Hepatocyte (in vitro differentiated cells): ENCODE measurements at regions not wholly inside any gene's neighbourhood (a gene's known extent, or its start where the extent isn't known, plus 50 kb on each side); places are given as distances from the start of the nearest gene placed in this dataset.

Experiments used
- DNase-seq: peaks from one replicate; pipeline ENCODE4 v3.0.0-alpha.2; 2016; ENCODE audit warnings: low spot score
- H2AFZ ChIP-seq: fragments of 200-600 bp; sonication (generic); 2 replicates; pipeline ENCODE4 v1.6.0; 2016; ENCODE audit warnings: antibody characterized with exemption, mild to moderate bottlenecking
- H3K27ac ChIP-seq: fragments of 200-600 bp; sonication (generic); 2 replicates; pipeline ENCODE4 v1.5.1; 2016; ENCODE audit warnings: mild to moderate bottlenecking
- H3K27me3 ChIP-seq: fragments of 200-600 bp; sonication (generic); 2 replicates; pipeline ENCODE4 v1.6.1; 2016
- H3K36me3 ChIP-seq: fragments of 200-600 bp; sonication (generic); replicated peaks from 2 replicates; pipeline ENCODE4 v1.5.1; 2016; ENCODE audit warnings: low read depth; ENCODE audit not compliant: insufficient read depth
- H3K4me1 ChIP-seq: fragments of 200-600 bp; sonication (generic); 2 replicates; pipeline ENCODE4 v1.5.1; 2016; ENCODE audit warnings: mild to moderate bottlenecking, moderate library complexity; ENCODE audit not compliant: insufficient read depth
- H3K4me2 ChIP-seq: fragments of 200-600 bp; sonication (generic); 2 replicates; pipeline ENCODE4 v1.6.0; 2016
- H3K4me3 ChIP-seq: fragments of 200-600 bp; sonication (generic); 2 replicates; pipeline ENCODE4 v1.5.1; 2016; ENCODE audit warnings: mild to moderate bottlenecking
- H3K79me2 ChIP-seq: fragments of 200-600 bp; sonication (generic); 2 replicates; pipeline ENCODE4 v1.6.0; 2017; ENCODE audit warnings: mild to moderate bottlenecking
- H3K9me2 ChIP-seq: fragments of 200-600 bp; sonication (generic); replicated peaks from 2 replicates; pipeline ENCODE4 v1.6.0; 2017; ENCODE audit warnings: mild to moderate bottlenecking; ENCODE audit not compliant: insufficient read depth
- H3K9me3 ChIP-seq: fragments of 200-600 bp; sonication (generic); 2 replicates; pipeline ENCODE4 v1.5.1; 2016; ENCODE audit warnings: low read depth, mild to moderate bottlenecking
- H4K20me1 ChIP-seq: fragments of 200-600 bp; sonication (generic); 2 replicates; pipeline ENCODE4 v1.6.0; 2016; ENCODE audit warnings: mild to moderate bottlenecking; ENCODE audit not compliant: insufficient read depth, poor library complexity, severe bottlenecking
- EZH2 ChIP-seq: fragments of 200-600 bp; sonication (generic); IDR thresholded peaks from 2 replicates; pipeline ENCODE4 v1.6.1; 2016; ENCODE audit warnings: antibody characterized with exemption, mild to moderate bottlenecking, borderline replicate concordance
- EZH2phosphoT487 ChIP-seq: fragments of 200-600 bp; sonication (generic); IDR thresholded peaks from one replicate; pipeline ENCODE4 v1.6.1; 2018; ENCODE audit warnings: antibody characterized with exemption, mild to moderate bottlenecking, low read depth, moderate library complexity; ENCODE audit not compliant: unreplicated experiment, severe bottlenecking
- WGBS: methylation state at CpG from one replicate; pipeline ENCODE4 v1.1.6; 2016; ENCODE audit warnings: low lambda C conversion rate; ENCODE audit errors: missing lambda C conversion rate; 5-methylcytosine and 5-hydroxymethylcytosine counted together
- TF ChIP-seq, protein P1 (sequence below): fragments of 200-600 bp; sonication (generic); IDR thresholded peaks from 2 replicates; pipeline ENCODE4 v1.5.1; 2016; ENCODE audit warnings: antibody characterized with exemption, mild to moderate bottlenecking; ENCODE audit not compliant: poor library complexity

DNA sequence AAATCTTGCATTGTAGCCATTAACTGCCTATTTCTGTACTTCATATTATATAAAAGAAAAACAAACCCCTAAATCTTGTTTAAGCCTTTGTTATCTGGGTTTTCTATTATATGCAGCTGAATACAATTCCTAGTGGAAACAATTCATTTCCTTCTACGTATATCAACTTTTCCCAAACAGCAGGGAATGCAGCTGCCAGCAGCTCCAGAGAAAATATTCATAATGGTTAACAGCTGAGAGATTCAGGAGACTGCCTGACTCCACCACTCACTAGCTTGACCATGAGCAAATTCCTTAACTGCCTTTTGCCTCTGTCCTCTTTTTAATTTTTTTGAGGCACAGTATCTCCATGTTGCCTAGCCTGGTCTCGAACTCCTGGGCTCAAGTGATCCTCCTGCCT is 146.2 kb downstream of the SPATA18 start:
- 82% methylated on average over 2 of the region's 2 CpGs for WGBS
- Histone ChIP-seq H3K9me2 (no peaks in the 10 kb centered on the region), H3K27ac (no peak overlapping the region), H3K36me3 (no peaks in the 10 kb centered on the region), H3K9me3 (no peaks in the 10 kb centered on the region), H3K79me2 (no peaks in the 10 kb centered on the region), H3K4me2 (no peak overlapping the region), H2AFZ (no peak overlapping the region), H4K20me1 (no peaks in the 10 kb centered on the region), H3K27me3 (no peaks in the 10 kb centered on the region), H3K4me3 (no peak overlapping the region), H3K4me1 (no peaks in the 10 kb centered on the region)
- TF ChIP-seq, protein P1, sequence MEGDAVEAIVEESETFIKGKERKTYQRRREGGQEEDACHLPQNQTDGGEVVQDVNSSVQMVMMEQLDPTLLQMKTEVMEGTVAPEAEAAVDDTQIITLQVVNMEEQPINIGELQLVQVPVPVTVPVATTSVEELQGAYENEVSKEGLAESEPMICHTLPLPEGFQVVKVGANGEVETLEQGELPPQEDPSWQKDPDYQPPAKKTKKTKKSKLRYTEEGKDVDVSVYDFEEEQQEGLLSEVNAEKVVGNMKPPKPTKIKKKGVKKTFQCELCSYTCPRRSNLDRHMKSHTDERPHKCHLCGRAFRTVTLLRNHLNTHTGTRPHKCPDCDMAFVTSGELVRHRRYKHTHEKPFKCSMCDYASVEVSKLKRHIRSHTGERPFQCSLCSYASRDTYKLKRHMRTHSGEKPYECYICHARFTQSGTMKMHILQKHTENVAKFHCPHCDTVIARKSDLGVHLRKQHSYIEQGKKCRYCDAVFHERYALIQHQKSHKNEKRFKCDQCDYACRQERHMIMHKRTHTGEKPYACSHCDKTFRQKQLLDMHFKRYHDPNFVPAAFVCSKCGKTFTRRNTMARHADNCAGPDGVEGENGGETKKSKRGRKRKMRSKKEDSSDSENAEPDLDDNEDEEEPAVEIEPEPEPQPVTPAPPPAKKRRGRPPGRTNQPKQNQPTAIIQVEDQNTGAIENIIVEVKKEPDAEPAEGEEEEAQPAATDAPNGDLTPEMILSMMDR, result no peak
- TF ChIP-seq EZH2 (no peak), EZH2phosphoT487 (no peak)
- no peak for DNase-seq

DNA sequence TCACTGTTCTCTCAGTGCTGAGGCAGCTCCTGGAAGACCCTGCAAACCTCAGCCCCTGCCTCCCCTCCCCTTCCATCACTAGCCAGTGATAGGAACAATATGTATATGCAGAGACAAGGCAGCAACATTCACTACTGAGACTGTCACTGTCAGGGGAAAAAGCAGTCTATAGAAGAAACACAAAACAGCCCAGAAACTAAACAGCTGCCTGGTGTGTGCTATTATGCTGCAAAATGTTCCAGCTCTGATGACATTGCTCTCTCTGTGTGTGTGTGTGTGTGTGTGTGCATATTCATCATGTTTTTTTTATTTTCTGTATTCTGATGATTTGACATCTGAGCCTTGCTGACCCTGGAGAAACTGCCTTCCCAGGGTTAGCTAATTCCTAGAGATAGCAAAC is 147.2 kb downstream of the SPATA18 start:
- Histone ChIP-seq H3K27me3 (no peaks in the 10 kb centered on the region), H3K4me3 (no peak overlapping the region), H3K4me2 (no peak overlapping the region), H2AFZ (no peak overlapping the region), H3K27ac (no peak overlapping the region), H3K4me1 (no peaks in the 10 kb centered on the region), H3K79me2 (no peaks in the 10 kb centered on the region), H4K20me1 (no peaks in the 10 kb centered on the region), H3K9me2 (no peaks in the 10 kb centered on the region), H3K36me3 (no peaks in the 10 kb centered on the region), H3K9me3 (no peaks in the 10 kb centered on the region)
- no peak for DNase-seq
- TF ChIP-seq EZH2, result no peak
- TF ChIP-seq, protein P1, result no peak
- TF ChIP-seq EZH2phosphoT487, result no peak

DNA sequence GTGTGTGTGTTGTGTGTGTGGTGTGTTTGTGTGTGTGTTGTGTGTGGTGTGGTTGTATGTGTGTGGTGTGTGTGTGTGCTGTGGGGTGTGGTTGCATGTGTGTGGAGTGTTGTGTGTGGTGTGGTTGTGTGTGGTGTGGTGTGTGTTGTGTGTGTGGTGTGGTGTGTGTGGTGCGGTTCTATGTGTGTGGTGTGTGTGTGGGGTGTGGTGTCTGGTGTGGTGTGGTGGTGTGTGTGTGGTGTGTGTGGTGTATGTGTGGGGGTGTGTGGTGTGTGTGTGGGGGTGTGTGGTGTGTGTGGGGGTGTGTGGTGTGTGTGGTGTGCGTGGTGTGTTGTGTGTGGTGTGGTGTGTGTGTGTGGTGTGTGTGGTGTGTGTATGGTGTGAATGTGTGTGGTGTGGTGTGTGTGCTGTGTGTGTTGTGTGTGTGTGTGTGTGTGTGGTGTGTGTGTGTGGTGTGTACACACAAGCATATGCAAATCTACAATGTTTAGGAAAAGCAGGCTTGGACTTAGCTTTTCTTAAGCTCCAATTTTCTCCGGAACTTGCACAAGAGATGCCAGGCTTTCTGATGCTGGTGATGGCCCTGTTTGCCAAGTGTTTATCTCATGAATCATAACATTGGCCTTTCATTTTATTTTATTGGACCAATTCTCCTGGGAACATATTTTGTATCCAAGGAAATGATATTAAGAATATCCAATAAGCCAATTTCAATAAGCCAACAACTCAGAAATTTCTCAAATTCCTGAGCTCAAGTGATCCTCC is 148.7 kb downstream of the SPATA18 start:
- Histone ChIP-seq H3K36me3 (no peaks in the 10 kb centered on the region), H3K79me2 (no peaks in the 10 kb centered on the region), H3K4me2 (no peak overlapping the region), H3K9me2 (no peaks in the 10 kb centered on the region), H3K27me3 (no peaks in the 10 kb centered on the region), H2AFZ (no peak overlapping the region), H3K9me3 (no peaks in the 10 kb centered on the region), H3K4me3 (no peak overlapping the region), H4K20me1 (no peaks in the 10 kb centered on the region), H3K4me1 (no peaks in the 10 kb centered on the region), H3K27ac (no peak overlapping the region)
- 96% methylated on average over 1 of the region's 3 CpGs for WGBS
- no peak for DNase-seq
- no peak for TF ChIP-seq EZH2
- TF ChIP-seq EZH2phosphoT487, result no peak
- TF ChIP-seq, protein P1, result no peak

DNA sequence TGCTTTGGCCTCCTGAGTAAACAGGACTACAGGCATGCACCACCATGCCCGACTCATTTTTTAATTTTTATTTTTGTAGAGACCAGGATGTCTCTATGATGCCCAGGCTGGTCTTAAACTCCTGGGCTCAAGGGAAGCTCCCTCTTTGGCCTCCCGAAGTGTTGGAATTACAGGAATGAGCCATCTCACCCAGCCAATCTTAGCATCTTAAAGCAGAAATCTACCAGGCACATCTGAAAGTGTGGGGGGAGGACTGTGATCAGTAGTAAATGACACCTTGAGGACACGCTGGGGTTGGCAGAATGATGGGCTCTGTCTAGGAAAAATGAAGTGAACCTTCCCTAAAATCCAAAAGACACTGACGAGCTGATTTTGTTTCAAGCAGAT is 149.2 kb downstream of the SPATA18 start:
- WGBS, result 89% methylated on average over 4 of the region's 4 CpGs
- H3K9me2 ChIP-seq, result no peaks in the 10 kb centered on the region
- H3K4me2 ChIP-seq, result no peak overlapping the region

More for the DNA sequence above, 149.2 kb downstream of the SPATA18 start:
- Histone ChIP-seq H4K20me1 (no peaks in the 10 kb centered on the region), H3K9me3 (no peaks in the 10 kb centered on the region), H3K4me3 (no peak overlapping the region), H3K4me1 (no peaks in the 10 kb centered on the region), H3K79me2 (no peaks in the 10 kb centered on the region), H3K36me3 (no peaks in the 10 kb centered on the region), H3K27ac (no peak overlapping the region), H2AFZ (no peak overlapping the region), H3K27me3 (no peaks in the 10 kb centered on the region)
- TF ChIP-seq, protein P1, result no peak
- no peak for TF ChIP-seq EZH2
- no peak for TF ChIP-seq EZH2phosphoT487
- DNase-seq, result no peak
